ENCODE measurements at regions not wholly inside any gene's neighbourhood (a gene's known extent, or its start where the extent isn't known, plus 50 kb on each side); places are given as distances from the start of the nearest gene placed in this dataset.

GRCh38 chr11:15339302-15339701 lies 224.6 kb downstream of the INSC start:
- TF ChIP-seq CTCF (IDR thresholded peaks at IDR 0.05) (no peak), POLR2A (IDR thresholded peaks at IDR 0.05) (no peak)
- H3K36me3 ChIP-seq: no peaks in the 10 kb centered on the region
- intact Hi-C loops (cut with DNase I): no loop called here
- no peaks in the 10 kb centered on the region for H3K27me3 ChIP-seq
- no peaks in the 10 kb centered on the region for H3K9me3 ChIP-seq
- H3K4me3 ChIP-seq (replicated peaks in 1 of 3): no peak overlapping the region
- DNase-seq: no peak
- no peak overlapping the region for H3K27ac ChIP-seq
- no peaks in the 10 kb centered on the region for H3K4me1 ChIP-seq
- 88 to 91% methylated on average over 1 of the region's 1 CpG for WGBS, 2 donors

DNA sequence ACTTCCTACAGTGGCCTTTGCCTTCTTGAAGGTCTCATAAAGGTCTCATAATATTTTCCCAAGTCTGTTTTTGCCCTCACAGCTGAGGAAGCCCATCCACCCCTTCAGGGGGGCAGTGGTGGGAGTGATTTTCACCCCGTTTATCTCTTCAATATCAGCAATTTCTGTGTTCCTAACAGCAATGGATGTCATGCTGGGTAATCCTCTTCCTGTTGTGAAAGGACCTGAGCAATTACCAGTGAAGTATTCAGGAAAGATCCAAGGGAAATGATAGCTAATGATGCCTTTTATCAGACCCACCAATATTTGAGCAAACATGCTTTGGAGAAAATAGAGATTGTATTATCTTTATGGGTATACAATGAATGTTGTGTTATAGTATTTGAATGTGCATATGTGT lies 226.9 kb downstream of the INSC start:
- Histone ChIP-seq H3K4me1 (no peaks in the 10 kb centered on the region), H3K4me3 (replicated peaks in 1 of 3) (no peak overlapping the region), H3K36me3 (no peaks in the 10 kb centered on the region), H3K9me3 (no peaks in the 10 kb centered on the region), H3K27me3 (no peaks in the 10 kb centered on the region), H3K27ac (no peak overlapping the region)
- no peak for TF ChIP-seq CTCF (IDR thresholded peaks at IDR 0.05)
- intact Hi-C loops (cut with DNase I): no loop called here
- 19 to 36% methylated on average over 1 of the region's 1 CpG for WGBS, 2 donors
- DNase-seq: no peak

GRCh38 chr11:15342163-15342562 lies 227.4 kb downstream of the INSC start:
- 52 to 55% methylated on average over 2 of the region's 2 CpGs for WGBS, 2 donors
- intact Hi-C loops (cut with DNase I): no loop called here
- H3K9me3 ChIP-seq: no peaks in the 10 kb centered on the region
- no peaks in the 10 kb centered on the region for H3K4me1 ChIP-seq
- H3K27me3 ChIP-seq: no peaks in the 10 kb centered on the region
- H3K4me3 ChIP-seq (replicated peaks in 1 of 3): no peak overlapping the region
- H3K27ac ChIP-seq: no peak overlapping the region
- H3K36me3 ChIP-seq: no peaks in the 10 kb centered on the region
- no peak for TF ChIP-seq CTCF (IDR thresholded peaks at IDR 0.05)
- no peak for TF ChIP-seq POLR2A (IDR thresholded peaks at IDR 0.05)
- no peak for DNase-seq

DNA sequence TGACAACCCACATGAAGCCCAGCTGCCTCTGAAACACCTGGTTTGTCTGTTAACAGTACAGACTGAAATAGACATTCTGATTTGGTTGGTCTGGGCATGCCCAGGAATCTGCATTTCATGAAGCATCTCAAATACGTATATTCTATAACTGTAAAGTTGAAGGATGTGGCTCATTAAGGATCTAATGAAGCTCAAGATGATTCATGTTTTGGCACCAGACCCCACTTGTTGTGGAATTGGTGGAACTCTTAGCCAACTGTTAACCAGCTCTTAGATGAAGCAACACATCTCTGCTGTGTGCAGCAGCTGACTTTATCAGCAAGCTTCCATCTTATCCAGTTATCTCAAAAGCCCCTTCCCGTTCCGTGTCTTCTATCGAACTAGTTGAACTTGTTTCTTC lies 232.2 kb downstream of the INSC start:
- H3K36me3 ChIP-seq: no peaks in the 10 kb centered on the region
- no peaks in the 10 kb centered on the region for H3K4me1 ChIP-seq
- TF ChIP-seq POLR2A (IDR thresholded peaks at IDR 0.05) (no peak), CTCF (IDR thresholded peaks at IDR 0.05) (no peak)
- H3K27me3 ChIP-seq: no peaks in the 10 kb centered on the region
- intact Hi-C loops (cut with DNase I): no loop called here
- no peak overlapping the region for H3K27ac ChIP-seq
- DNase-seq: no peak
- no peaks in the 10 kb centered on the region for H3K9me3 ChIP-seq
- WGBS, 2 donors: 45 to 59% methylated on average over 4 of the region's 4 CpGs
- no peak overlapping the region for H3K4me3 ChIP-seq (replicated peaks in 1 of 3)

- H3K27me3 ChIP-seq: no peaks in the 10 kb centered on the region
- no peak overlapping the region for H3K4me3 ChIP-seq (replicated peaks in 1 of 3)
- no peaks in the 10 kb centered on the region for H3K4me1 ChIP-seq
- TF ChIP-seq POLR2A (IDR thresholded peaks at IDR 0.05) (no peak), CTCF (IDR thresholded peaks at IDR 0.05) (no peak)
- H3K9me3 ChIP-seq: no peaks in the 10 kb centered on the region
- no peak overlapping the region for H3K27ac ChIP-seq
- intact Hi-C loops (cut with DNase I): no loop called here
- DNase-seq: no peak
- no peaks in the 10 kb centered on the region for H3K36me3 ChIP-seq
- 75 to 78% methylated on average over 2 of the region's 2 CpGs for WGBS, 2 donors
These were observed 233.4 kb downstream of the INSC start for GRCh38 chr11:15347969-15348734.
